Heart right ventricle (tissue), 16 donors: ENCODE measurements at regions not wholly inside any gene's neighbourhood (a gene's known extent, or its start where the extent isn't known, plus 50 kb on each side); places are given as distances from the start of the nearest gene placed in this dataset.
"Not testable (repeated sequence)": the region's sequence is repeated elsewhere in the genome, so short reads cannot be mapped to it uniquely, and the experiment has no call there.

ENCODE experiments used
- ATAC-seq, 8 donors: fragments of 200-7000 bp; cut with Tn5 transposase; one replicate each; pipeline ENCODE4 v1.9.1; 2020; ENCODE audit warnings: mild to moderate bottlenecking in 8 of 8, moderate library complexity in 8 of 8, moderate number of reproducible peaks in 1 of 8
- DNase-seq, 2 donors: peaks; one replicate each; pipeline ENCODE4 v3.0.0-alpha.2; 2020
- H3K27ac ChIP-seq, 10 donors: fragments of 200-600 bp; sonication (generic) in 2 of 10; one replicate each; pipeline versions ENCODE4 v1.5.0 to v1.8.0; 2020 to 2022; ENCODE audit warnings: mild to moderate bottlenecking in 3 of 10
- H3K27me3 ChIP-seq, 7 donors: fragments of 200-600 bp; one replicate each; pipeline ENCODE4 v1.8.0; 2021 to 2022; ENCODE audit warnings: mild to moderate bottlenecking in 2 of 7
- H3K36me3 ChIP-seq, 9 donors: fragments of 200-600 bp; sonication (generic) in 1 of 9; one replicate each; pipeline versions ENCODE4 v1.5.0 to v1.8.0; 2020 to 2022; ENCODE audit warnings: mild to moderate bottlenecking in 2 of 9
- H3K4me1 ChIP-seq, 9 donors: fragments of 200-600 bp; sonication (generic) in 1 of 9; one replicate each; pipeline versions ENCODE4 v1.5.0 to v1.8.0; 2020 to 2022; ENCODE audit warnings: mild to moderate bottlenecking in 4 of 9
- H3K4me3 ChIP-seq, 10 donors: fragments of 200-600 bp; sonication (generic) in 2 of 10; one replicate each; pipeline versions ENCODE4 v1.5.0 to v1.8.0; 2020 to 2022; ENCODE audit warnings: mild to moderate bottlenecking in 7 of 10, moderate library complexity in 2 of 10
- H3K9me3 ChIP-seq, 11 donors: fragments of 200-600 bp in 10 of 11; sonication (generic) in 2 of 11; one replicate each; pipeline versions ENCODE4 v1.5.0 to v1.8.0; 2013 to 2022; ENCODE audit warnings: mild to moderate bottlenecking in 2 of 11, control low read depth in 1 of 11, moderate library complexity in 1 of 11
- CTCF ChIP-seq, 9 donors: fragments of 200-600 bp; sonication (generic) in 2 of 9; IDR thresholded peaks; one replicate each; pipeline versions ENCODE4 v1.5.0 to v1.8.0; 2021 to 2022; ENCODE audit warnings: antibody characterized with exemption in 9 of 9, mild to moderate bottlenecking in 5 of 9, moderate library complexity in 1 of 9
- WGBS, 2 donors: extraction: QIAGEN DNeasy Blood & Tissue Kit; methylation state at CpG; one replicate each; pipeline ENCODE4 v1.1.7; 2013; ENCODE audit warnings: inconsistent platforms in 1 of 2; 5-methylcytosine and 5-hydroxymethylcytosine counted together
- intact Hi-C, 10 donors: fragments of 100-400 bp; cut with DNase I; formaldehyde crosslinking; loops; one replicate each; pipeline versions ENCODE4 v1.11.1 to v1.14.2; 2022
- donor health status: Arrhythmogenic right ventricular cardiomyopathy.
- donor health status: ischemic (EF 13 %, LVEDD 7.1; RV severe dilation, severe dysfunction).
- donor health status: healthy with polysubstance abuse.
- donor health status: DM: no; HTN: yes; CAD: no.
- donor health status: DM: no; HTN: no; CAD: no.
- donor health status: ischemic (EF 25% LVEDD 6.9; RV normal size, moderate dysfunction).
- donor health status: ischemic (EF 25% LVEDD 5.7; RV mildly dilated, moderate dysfunction).
- donor health status: healthy.
- donor health status: DM: yes; HTN: yes; CAD: no.
- donor health status: Ischemic cardiomyopathy.
- donor health status: ischemic (EF 35%, LVEDD 5.7; RV mildly dilated, moderate dysfunction).
- donor health status: nonischemic (EF 11% LVEDD 7.7; RV severe dilation, severe dysfunction).
- donor health status: DM: yes; HTN: yes; CAD: no.
- donor health status: PGD.
- donor health status: ischemic (EF 29% LVEDD 5.4; RV normal size, mild dysfunction).
- donor health status: nonischemic (EF 23%, LVEDD 6.1; RV moderate dilation, normal function).

DNA sequence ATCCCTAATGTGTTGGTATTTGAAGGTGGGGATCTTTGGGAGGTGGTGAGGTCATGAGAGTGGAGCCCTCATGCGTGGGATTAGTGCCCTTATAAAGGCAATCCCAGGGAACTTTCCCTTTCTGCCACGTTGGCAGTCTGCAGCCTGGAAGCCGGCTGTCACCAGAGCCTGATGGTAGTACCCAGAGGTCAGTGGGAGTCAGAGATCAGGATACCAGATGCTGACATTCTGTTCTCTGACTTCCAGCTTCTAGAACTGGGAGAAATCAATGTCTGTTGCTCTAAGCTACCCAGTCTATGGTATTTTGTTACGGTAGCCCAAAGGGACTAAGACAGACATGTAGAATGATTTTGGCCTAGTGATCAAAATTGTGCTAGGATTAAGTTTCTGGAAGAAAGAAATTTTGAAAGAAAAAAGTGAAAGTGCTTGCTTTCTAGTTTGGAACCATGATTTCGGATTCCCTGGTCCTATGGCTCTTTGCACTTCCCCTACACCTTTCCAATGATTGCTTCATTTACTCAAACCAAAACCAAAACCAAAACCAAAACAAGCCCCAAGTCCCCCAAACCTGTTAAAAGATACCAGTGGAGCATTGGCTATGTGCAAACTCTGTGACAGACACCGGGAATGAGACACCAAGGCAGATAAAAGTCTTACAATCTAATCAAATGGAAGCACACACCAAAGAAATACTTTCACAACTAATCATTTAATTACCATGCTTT lies 173.7 kb upstream of the ZNF217 start:
- 90 to 93% methylated on average over 6 of the region's 6 CpGs for whole genome bisulfite sequencing, 2 donors
- ATAC-seq (no peak), DNase-seq (no peak)
- no peak for TF ChIP-seq CTCF (IDR thresholded peaks at IDR 0.05)
- Histone ChIP-seq H3K4me3 (no peak overlapping the region), H3K36me3 (no peaks in the 10 kb centered on the region), H3K27ac (no peak overlapping the region), H3K4me1 (peaks cover 0 to 6% (median 0%) of the 10 kb centered on the region in 9 donors), H3K27me3 (no peaks in the 10 kb centered on the region), H3K9me3 (no peaks in the 10 kb centered on the region)
- intact Hi-C loops = no loop called here

DNA sequence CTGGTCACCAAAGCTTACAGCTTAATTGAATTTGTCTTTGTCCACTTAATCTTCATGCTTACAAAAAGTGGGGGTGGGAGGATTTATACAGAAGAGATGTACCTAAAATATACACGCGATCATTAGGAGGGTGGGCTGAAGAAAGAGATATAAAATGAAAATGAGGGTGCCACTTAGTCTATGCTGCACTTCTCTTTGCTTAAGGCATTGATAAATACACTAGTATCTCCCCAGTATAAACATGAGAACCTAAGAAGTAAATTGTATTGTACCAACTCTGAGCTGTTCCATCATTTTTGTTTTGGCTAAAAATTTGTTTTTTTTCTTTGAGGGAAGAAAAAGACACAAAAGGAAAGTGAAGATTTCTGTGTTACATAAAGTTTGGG lies 170.8 kb upstream of the ZNF217 start:
- WGBS, 2 donors = 46 to 49% methylated on average over 2 of the region's 2 CpGs
- DNase-seq = no peak
- H3K27me3 ChIP-seq = no peaks in the 10 kb centered on the region
- peaks cover 0 to 6% (median 0%) of the 10 kb centered on the region in 9 donors for H3K4me1 ChIP-seq
- H3K9me3 ChIP-seq = no peaks in the 10 kb centered on the region
- no peak for TF ChIP-seq CTCF (IDR thresholded peaks at IDR 0.05)
- H3K27ac ChIP-seq = no peak overlapping the region
- H3K36me3 ChIP-seq = no peaks in the 10 kb centered on the region
- H3K4me3 ChIP-seq = peak overlapping the region in 4 of 10 donors; percentile 11 to 29 (median 24)
- intact Hi-C loops = no loop called here
- no peak for ATAC-seq

DNA sequence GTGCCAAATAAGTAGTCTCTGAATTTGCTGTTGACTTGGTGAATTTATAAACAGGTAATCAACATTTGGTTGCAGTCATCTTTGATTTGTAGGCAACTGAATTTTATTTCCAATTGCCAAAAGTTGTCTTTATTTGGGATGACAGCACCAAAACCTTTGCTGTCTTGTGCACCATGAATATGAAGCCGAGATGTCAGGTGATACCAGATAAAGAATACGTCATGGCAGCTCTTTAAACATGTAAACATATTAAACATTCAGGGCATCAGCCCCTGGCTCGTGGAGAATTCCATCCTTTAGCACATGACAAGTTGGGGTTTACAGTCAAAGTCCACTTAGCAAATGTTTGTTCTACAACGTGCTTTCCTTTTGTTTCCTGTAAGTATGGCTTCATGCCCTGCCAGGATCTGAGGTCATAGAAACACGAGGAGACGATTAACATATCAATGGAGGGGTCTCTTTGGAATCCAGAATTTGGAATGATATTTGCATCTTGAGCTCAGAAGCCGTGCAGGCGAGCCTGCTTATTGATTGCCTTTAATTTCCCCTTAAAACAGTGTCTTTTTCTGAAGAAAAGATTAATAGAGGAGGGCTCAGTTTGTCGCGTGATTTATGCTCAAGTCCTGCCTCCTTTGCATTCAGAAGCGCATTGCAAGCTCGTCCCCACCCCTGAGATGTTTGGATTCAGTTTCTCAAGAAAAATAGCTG lies 170.2 kb upstream of the ZNF217 start:
- 28 to 32% methylated on average over 12 of the region's 12 CpGs for WGBS, 2 donors
- TF ChIP-seq CTCF (IDR thresholded peaks at IDR 0.05) = no peak
- Histone ChIP-seq H3K9me3 (no peaks in the 10 kb centered on the region), H3K4me3 (peak overlapping the region in 4 of 10 donors; percentile 11 to 29 (median 24)), H3K4me1 (peaks cover 0 to 6% (median 0%) of the 10 kb centered on the region in 9 donors), H3K27me3 (no peaks in the 10 kb centered on the region), H3K27ac (no peak overlapping the region), H3K36me3 (no peaks in the 10 kb centered on the region)
- DNase-seq (no peak), ATAC-seq (no peak)
- intact Hi-C loops = no loop called here

DNA sequence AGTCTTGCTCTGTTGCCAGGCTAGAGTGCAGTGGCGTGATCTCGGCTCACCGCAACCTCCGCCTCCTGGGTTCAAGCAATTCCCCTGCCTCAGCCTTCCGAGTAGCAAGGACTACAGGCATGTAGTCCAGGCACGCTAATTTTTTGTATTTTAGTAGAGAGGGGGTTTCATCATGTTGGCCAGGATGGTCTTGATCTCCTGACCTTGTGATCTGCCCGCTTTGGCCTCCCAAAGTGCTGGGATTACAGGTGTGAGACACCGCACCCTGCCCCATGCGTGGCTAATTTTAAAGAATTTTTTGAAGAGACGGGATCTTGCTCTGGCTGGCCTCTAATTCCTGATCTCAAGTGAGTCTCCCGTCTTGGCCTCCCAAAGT lies 168.8 kb upstream of the ZNF217 start:
- H3K36me3 ChIP-seq, H3K27me3 ChIP-seq, DNase-seq, intact Hi-C loops, H3K4me3 ChIP-seq, ATAC-seq, H3K4me1 ChIP-seq, H3K27ac ChIP-seq, H3K9me3 ChIP-seq: not testable (repeated sequence)
- 95 to 98% methylated on average over 11 of the region's 11 CpGs for WGBS, 2 donors

DNA sequence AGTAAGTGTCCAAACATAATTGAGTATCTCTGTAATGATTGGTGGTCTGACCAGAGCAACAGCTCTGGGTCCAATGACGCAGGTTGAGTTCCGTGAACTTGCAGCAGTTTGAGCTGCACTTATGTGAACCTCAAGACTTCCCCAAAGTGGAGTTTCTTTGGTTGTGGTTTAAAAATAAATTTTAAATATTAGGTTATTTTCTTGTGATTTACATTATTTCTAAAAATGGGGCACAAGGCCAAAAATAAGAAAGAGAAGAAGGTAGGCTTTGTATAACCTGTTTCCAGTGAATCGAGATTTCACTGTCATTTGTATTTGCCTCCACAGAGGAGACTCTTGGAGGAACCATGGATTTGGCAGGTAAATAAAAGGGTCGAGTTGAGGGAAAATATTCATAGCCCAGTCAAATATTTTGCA lies 166.4 kb upstream of the ZNF217 start:
- ATAC-seq = no peak
- no peaks in the 10 kb centered on the region for H3K36me3 ChIP-seq
- peaks cover 0 to 6% (median 0%) of the 10 kb centered on the region in 9 donors for H3K4me1 ChIP-seq
- intact Hi-C loops = no loop called here
- TF ChIP-seq CTCF (IDR thresholded peaks at IDR 0.05) = no peak
- no peaks in the 10 kb centered on the region for H3K9me3 ChIP-seq
- no peak overlapping the region for H3K4me3 ChIP-seq
- no peak overlapping the region for H3K27ac ChIP-seq
- no peak for DNase-seq
- H3K27me3 ChIP-seq = peaks cover 0 to 3% (median 0%) of the 10 kb centered on the region in 7 donors
- WGBS, 2 donors = 90 to 92% methylated on average over 4 of the region's 4 CpGs
